HCT116 (cell line): ENCODE measurements at regions not wholly inside any gene's neighbourhood (a gene's known extent, or its start where the extent isn't known, plus 50 kb on each side); places are given as distances from the start of the nearest gene placed in this dataset.

ENCODE experiments used
- ATAC-seq: fragments of 200-7000 bp; cut with Tn5 transposase; 2 replicates; pipeline ENCODE4 v1.9.1; 2020; ENCODE audit warnings: mild to moderate bottlenecking, moderate library complexity
- BruUV-seq: library from RNA; stranded (reverse); fragments of 400-500 nt; replicated peaks from 2 replicates; lab custom pipeline; 2021; lab: Mats Ljungman, UMichigan
- CTCF ChIA-PET: fragments of 300-600 bp; sonication (Branson Sonifier 250); formaldehyde crosslinking; loops from one replicate; lab custom pipeline; 2021; ENCODE audit warnings: antibody characterized with exemption; lab: Charles Lee
- POLR2A ChIA-PET: fragments of 300-600, 350-600 bp; sonication (Branson Sonifier 250); formaldehyde crosslinking; loops from one replicate; lab custom pipeline; 2021; ENCODE audit warnings: antibody characterized with exemption; lab: Charles Lee
- RAD21 ChIA-PET, 2 experiments: fragments of 300-600 bp; sonication (Branson Sonifier 250); formaldehyde crosslinking; loops; one replicate each; lab custom pipeline; 2023; ENCODE audit warnings: low total read pairs in 2 of 2; ENCODE audit not compliant: uncharacterized antibody in 2 of 2, unreplicated experiment in 2 of 2, low non-redundant PET in 1 of 2; lab: Charles Lee
- DNase-seq: peaks from one replicate; pipeline ENCODE4 v3.0.0-alpha.2; 2010; ENCODE audit warnings: low read depth, low spot score
- H2AFZ ChIP-seq: fragments of 200-600 bp; shearing (Covaris generic), sonication (generic); 2 replicates; pipeline ENCODE4 v1.6.1; 2017; ENCODE audit warnings: low read depth, mixed run types, mixed read lengths, antibody characterized with exemption, low read length; ENCODE audit not compliant: poor library complexity, severe bottlenecking
- H3K27ac ChIP-seq: 2 replicates; pipeline ENCODE4 v1.5.1; 2012; ENCODE audit warnings: low read depth, low read length
- H3K27me3 ChIP-seq: fragments of 200-600 bp; sonication (generic); 2 replicates; pipeline ENCODE4 v1.6.1; 2016; ENCODE audit warnings: mixed run types, low read length, mixed read lengths; ENCODE audit not compliant: insufficient read depth
- H3K36me3 ChIP-seq, 2 experiments: fragments of 200-500 bp in 1 of 2; fragments of 200-600 bp in 1 of 2; sonication (Bioruptor generic) in 1 of 2; sonication (generic) in 1 of 2; 2 replicates each; pipeline versions ENCODE4 v1.5.1 to v1.6.1; 2014 to 2016; ENCODE audit warnings: low read length in 2 of 2, inconsistent platforms in 1 of 2, mixed read lengths in 1 of 2, mixed run types in 1 of 2; ENCODE audit not compliant: insufficient read depth in 2 of 2, control insufficient read depth in 1 of 2
- H3K4me1 ChIP-seq, 2 experiments: fragments of 200-600 bp in 1 of 2; sonication (generic) in 1 of 2; 2 replicates each; pipeline versions ENCODE4 v1.5.1 to v1.6.1; 2012 to 2017; ENCODE audit warnings: low read length in 2 of 2, inconsistent platforms in 1 of 2, mild to moderate bottlenecking in 1 of 2, mixed read lengths in 1 of 2, mixed run types in 1 of 2, moderate library complexity in 1 of 2; ENCODE audit not compliant: insufficient read depth in 2 of 2, control insufficient read depth in 1 of 2
- H3K4me2 ChIP-seq: fragments of 200-600 bp; sonication (generic); 2 replicates; pipeline ENCODE4 v1.6.1; 2017; ENCODE audit warnings: mixed run types, low read length, mixed read lengths
- H3K4me3 ChIP-seq, 2 experiments: fragments of 200-600 bp in 1 of 2; sonication (generic) in 1 of 2; replicated peaks in 1 of 2; 2 replicates each; pipeline ENCODE4 v1.5.1; 2011 to 2016; ENCODE audit warnings: low read length in 2 of 2, control low read depth in 1 of 2, low read depth in 1 of 2, mild to moderate bottlenecking in 1 of 2, mixed read lengths in 1 of 2, mixed run types in 1 of 2
- H3K79me2 ChIP-seq: fragments of 200-600 bp; sonication (generic); 2 replicates; pipeline ENCODE4 v1.6.1; 2017; ENCODE audit warnings: mild to moderate bottlenecking, mixed run types, low read length, moderate library complexity, mixed read lengths; ENCODE audit not compliant: insufficient read depth
- H3K9ac ChIP-seq: fragments of 200-600 bp; sonication (generic); 2 replicates; pipeline ENCODE4 v1.6.1; 2016; ENCODE audit warnings: low read length, mixed read lengths
- H3K9me2 ChIP-seq: fragments of 200-600 bp; sonication (generic), shearing (Covaris generic); 2 replicates; pipeline ENCODE4 v1.6.1; 2017; ENCODE audit warnings: mixed run types, mild to moderate bottlenecking, moderate library complexity; ENCODE audit not compliant: insufficient read depth
- H3K9me3 ChIP-seq, 2 experiments: fragments of 200-500 bp in 1 of 2; fragments of 200-600 bp in 1 of 2; sonication (Bioruptor generic) in 1 of 2; sonication (generic) in 1 of 2; 2 replicates each; pipeline ENCODE4 v1.6.1; 2014 to 2017; ENCODE audit warnings: low read length in 2 of 2, mixed read lengths in 2 of 2, inconsistent platforms in 1 of 2, low read depth in 1 of 2, mild to moderate bottlenecking in 1 of 2, mixed run types in 1 of 2, moderate library complexity in 1 of 2; ENCODE audit not compliant: control insufficient read depth in 1 of 2, insufficient read depth in 1 of 2
- H4K20me1 ChIP-seq: fragments of 200-600 bp; sonication (generic), shearing (Covaris generic); 2 replicates; pipeline ENCODE4 v1.6.1; 2017; ENCODE audit warnings: mixed run types, mild to moderate bottlenecking, moderate library complexity; ENCODE audit not compliant: insufficient read depth
- ATF3 ChIP-seq: IDR thresholded peaks from 2 replicates; pipeline ENCODE4 v1.6.1; 2012
- CEBPB ChIP-seq: IDR thresholded peaks from 2 replicates; pipeline ENCODE4 v1.6.1; 2012; ENCODE audit warnings: low read depth
- CTCF ChIP-seq, 3 experiments: fragments of 200-600 bp in 1 of 3; sonication (generic) in 1 of 3; IDR thresholded peaks in 2 of 3; conservative IDR thresholded peaks in 1 of 3; 2 replicates each; pipeline ENCODE4 v1.5.1; 2012 to 2017; ENCODE audit warnings: low read depth in 2 of 3, low read length in 2 of 3, antibody characterized with exemption in 1 of 3, borderline replicate concordance in 1 of 3, control low read depth in 1 of 3, mild to moderate bottlenecking in 1 of 3, mixed read lengths in 1 of 3, mixed run types in 1 of 3, moderate library complexity in 1 of 3; ENCODE audit not compliant: insufficient read depth in 1 of 3
- EGR1 ChIP-seq: IDR thresholded peaks from 2 replicates; pipeline ENCODE4 v1.6.1; 2012; ENCODE audit warnings: low read depth
- JUND ChIP-seq: IDR thresholded peaks from 2 replicates; pipeline ENCODE4 v1.6.1; 2012
- MAX ChIP-seq: IDR thresholded peaks from 2 replicates; pipeline ENCODE4 v1.6.1; 2012
- POLR2A ChIP-seq: IDR thresholded peaks from 2 replicates; pipeline ENCODE4 v1.7.0; 2011; ENCODE audit warnings: borderline replicate concordance; ENCODE audit not compliant: insufficient read depth, insufficient read length; ENCODE audit errors: extremely low read depth
- POLR2AphosphoS5 ChIP-seq: IDR thresholded peaks from 2 replicates; pipeline ENCODE4 v1.6.1; 2011; ENCODE audit warnings: mild to moderate bottlenecking, low read depth, low read length, moderate library complexity
- REST ChIP-seq: IDR thresholded peaks from 2 replicates; pipeline ENCODE4 v1.6.1; 2012; ENCODE audit warnings: low read depth
- SP1 ChIP-seq: IDR thresholded peaks from 2 replicates; pipeline ENCODE4 v1.6.1; 2012; ENCODE audit warnings: low read depth
- SRF ChIP-seq: IDR thresholded peaks from 2 replicates; pipeline ENCODE4 v1.6.1; 2012; ENCODE audit warnings: low read depth
- TCF7L2 ChIP-seq: IDR thresholded peaks from 2 replicates; pipeline ENCODE4 v1.7.0; 2011; ENCODE audit warnings: borderline replicate concordance, inconsistent platforms; ENCODE audit not compliant: insufficient read depth, insufficient read length; ENCODE audit errors: extremely low read depth
- YY1 ChIP-seq: IDR thresholded peaks from 2 replicates; pipeline ENCODE4 v1.6.1; 2011; ENCODE audit warnings: low read length, low read depth, moderate library complexity, mild to moderate bottlenecking; ENCODE audit not compliant: insufficient replicate concordance; ENCODE audit errors: extremely low read depth
- ZFX ChIP-seq: fragments of 450-650 bp; IDR thresholded peaks from 2 replicates; pipeline ENCODE4 v1.6.1; 2017
- intact Hi-C: fragments of 100-400 bp; cut with micrococcal nuclease; formaldehyde crosslinking; loops from 2 replicates; pipeline ENCODE4 v1.10.0; 2022

GRCh38 chr13:58531614-58532013 is 900.1 kb downstream of the PCDH17 start (continued):
- TF ChIP-seq EGR1 (no peak), YY1 (no peak), SP1 (no peak)

- intact Hi-C loops, result no loop called here
- ATAC-seq (no peak), DNase-seq (no peak)
- ChIA-PET CTCF (no interaction called here), RAD21 (no interaction called here), POLR2A (no interaction called here)
- H3K27me3 ChIP-seq, result no peaks in the 10 kb centered on the region
- peaks cover 15 to 17% of the 10 kb centered on the region in 2 experiments; a peak in 3 of 4 replicates for H3K9me3 ChIP-seq
- no peaks in the 10 kb centered on the region for H3K79me2 ChIP-seq
- no peak overlapping the region for H2AFZ ChIP-seq
- no TSS peak for BruUV-seq
- H3K9ac ChIP-seq, result no peak overlapping the region
- no peaks in the 10 kb centered on the region for H3K36me3 ChIP-seq
- H3K27ac ChIP-seq, result no peak overlapping the region
- H3K4me1 ChIP-seq, result no peaks in the 10 kb centered on the region
- no peaks in the 10 kb centered on the region for H4K20me1 ChIP-seq
- TF ChIP-seq MAX, result no peak
- TF ChIP-seq JUND, result no peak
- TF ChIP-seq POLR2A, result no peak
- no peak for TF ChIP-seq CEBPB
- TF ChIP-seq YY1, result no peak
- TF ChIP-seq POLR2AphosphoS5, result no peak
- no peak for TF ChIP-seq SRF
- TF ChIP-seq ATF3, result no peak
- H3K9me2 ChIP-seq, result no peaks in the 10 kb centered on the region
- no peak overlapping the region for H3K4me2 ChIP-seq
- H3K4me3 ChIP-seq, result no peak overlapping the region
Measured at GRCh38 chr13:58542530-58542929, 911.0 kb downstream of the PCDH17 start.

- ChIA-PET POLR2A (no interaction called here), RAD21 (no interaction called here), CTCF (no interaction called here)
- H3K9ac ChIP-seq, result no peak overlapping the region
- ATAC-seq, result no peak
- H3K27me3 ChIP-seq, result no peaks in the 10 kb centered on the region
- no peak overlapping the region for H3K27ac ChIP-seq
- no peak overlapping the region for H2AFZ ChIP-seq
- H3K36me3 ChIP-seq, result no peaks in the 10 kb centered on the region
- H3K9me2 ChIP-seq, result no peaks in the 10 kb centered on the region
- H3K4me1 ChIP-seq, result no peaks in the 10 kb centered on the region
- TF ChIP-seq CTCF (IDR thresholded peaks at IDR 0.05 in 2 of 3, conservative IDR thresholded peaks at IDR 0.05 in 1 of 3; ENCODE audit: borderline replicate concordance in 1 of 3, insufficient read depth in 1 of 3, low read depth in 2 of 3, low read length in 2 of 3), result no peak
- TF ChIP-seq SRF, result no peak
- TF ChIP-seq TCF7L2, result no peak
- no peak for TF ChIP-seq ZFX
- TF ChIP-seq SP1, result no peak
- no peak for TF ChIP-seq REST
- H3K4me3 ChIP-seq, result no peak overlapping the region
- no peak for DNase-seq
- peaks cover 18% of the 10 kb centered on the region in 2 experiments; a peak in 3 of 4 replicates for H3K9me3 ChIP-seq
- BruUV-seq, result no TSS peak
- H4K20me1 ChIP-seq, result no peaks in the 10 kb centered on the region
- intact Hi-C loops, result no loop called here
- H3K4me2 ChIP-seq, result no peak overlapping the region
- H3K79me2 ChIP-seq, result no peaks in the 10 kb centered on the region
Measured at GRCh38 chr13:58547419-58547818, 915.9 kb downstream of the PCDH17 start.
